Caco-2 (cell line): ENCODE measurements at regions not wholly inside any gene's neighbourhood (a gene's known extent, or its start where the extent isn't known, plus 50 kb on each side); places are given as distances from the start of the nearest gene placed in this dataset.

ENCODE experiments used
- BruUV-seq: library from RNA; stranded (reverse); fragments of 400-500 nt; replicated peaks from 2 replicates; lab custom pipeline; 2021; lab: Mats Ljungman, UMichigan
- CTCF ChIA-PET: fragments of 300-600 bp; sonication (Branson Sonifier 250); formaldehyde crosslinking; loops from one replicate; lab custom pipeline; 2022; ENCODE audit warnings: antibody characterized with exemption; lab: Charles Lee
- POLR2A ChIA-PET: fragments of 300-600 bp; sonication (Branson Sonifier 250); formaldehyde crosslinking; loops from one replicate; lab custom pipeline; 2022; ENCODE audit warnings: antibody characterized with exemption; lab: Charles Lee
- DNase-seq, 2 experiments: peaks; one replicate each; pipeline versions ENCODE4 v3.0.0 to v3.0.0-alpha.2; 2020 to 2022
- H3K27me3 ChIP-seq: replicated peaks from 2 replicates; pipeline ENCODE4 v1.6.0; 2011; ENCODE audit warnings: low read length; ENCODE audit not compliant: control insufficient read depth, insufficient read depth
- H3K36me3 ChIP-seq: 2 replicates; pipeline ENCODE4 v1.5.1; 2011; ENCODE audit warnings: low read length; ENCODE audit not compliant: control insufficient read depth, insufficient read depth
- H3K4me1 ChIP-seq: fragments of 250-450 bp; sonication (Bioruptor Pico); 2 replicates; pipeline ENCODE4 v1.5.1; 2020; ENCODE audit warnings: mild to moderate bottlenecking
- H3K4me3 ChIP-seq: 2 replicates; pipeline ENCODE4 v1.5.1; 2011; ENCODE audit warnings: low read depth, mild to moderate bottlenecking, control low read depth, low read length
- H3K9me3 ChIP-seq: fragments of 250-450 bp; sonication (Bioruptor Pico); 2 replicates; pipeline ENCODE4 v1.5.1; 2020; ENCODE audit warnings: mild to moderate bottlenecking, moderate library complexity
- H3K27ac Mint-ChIP-seq: one replicate; pipeline ENCODE4 v1.8.0; 2022; ENCODE audit warnings: mixed read lengths; ENCODE audit not compliant: unreplicated experiment
- H3K27me3 Mint-ChIP-seq: one replicate; pipeline ENCODE4 v1.8.0; 2022; ENCODE audit warnings: mixed read lengths; ENCODE audit not compliant: insufficient read depth, unreplicated experiment
- H3K36me3 Mint-ChIP-seq: one replicate; pipeline ENCODE4 v1.8.0; 2022; ENCODE audit warnings: mild to moderate bottlenecking, mixed read lengths; ENCODE audit not compliant: insufficient read depth, unreplicated experiment
- H3K4me1 Mint-ChIP-seq: one replicate; pipeline ENCODE4 v1.8.0; 2022; ENCODE audit warnings: low read depth, mixed read lengths; ENCODE audit not compliant: unreplicated experiment
- H3K4me3 Mint-ChIP-seq: one replicate; pipeline ENCODE4 v1.8.0; 2022; ENCODE audit warnings: mild to moderate bottlenecking, moderate library complexity, mixed read lengths; ENCODE audit not compliant: unreplicated experiment
- H3K9me3 Mint-ChIP-seq: one replicate; pipeline ENCODE4 v1.8.0; 2022; ENCODE audit warnings: mixed read lengths; ENCODE audit not compliant: unreplicated experiment
- intact Hi-C: fragments of 100-400 bp; cut with micrococcal nuclease; formaldehyde crosslinking; loops from one replicate; pipeline ENCODE4 v1.10.0; 2022; ENCODE audit not compliant: unreplicated experiment
- TF ChIP-seq, protein P1 (sequence below), 2 experiments: fragments of 200-600 bp in 1 of 2; IDR thresholded peaks; 1 replicate in 1 of 2; 2 replicates in 1 of 2; pipeline versions ENCODE4 v1.5.1 to v1.8.0; 2011 to 2022; ENCODE audit warnings: antibody characterized with exemption in 1 of 2, control low read depth in 1 of 2, inconsistent platforms in 1 of 2, low read depth in 1 of 2, low read length in 1 of 2, mild to moderate bottlenecking in 1 of 2, moderate library complexity in 1 of 2; ENCODE audit not compliant: insufficient read depth in 1 of 2, severe bottlenecking in 1 of 2, unreplicated experiment in 1 of 2

DNA sequence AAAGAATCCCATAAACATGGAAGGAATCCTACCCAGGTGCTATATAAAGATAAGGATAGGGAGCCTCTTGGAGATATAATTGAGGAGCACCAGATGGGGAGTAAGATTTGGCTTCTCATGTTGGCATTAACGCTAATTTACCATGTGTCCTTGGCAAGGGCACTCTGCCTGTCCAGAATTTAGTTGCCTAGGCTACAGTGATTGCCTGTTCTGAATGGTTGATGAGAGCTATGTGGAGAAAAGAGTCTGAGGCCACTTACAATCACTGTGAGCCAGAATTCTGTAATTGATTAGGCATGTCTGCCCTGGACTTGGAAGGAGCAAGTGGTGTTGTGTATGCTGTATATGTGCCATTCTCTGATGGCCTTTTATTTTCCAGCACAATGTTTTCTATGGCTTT is 1101.2 kb upstream of the RBFOX1 start:
- BruUV-seq = no TSS peak
- Mint-ChIP-seq H3K9me3 (no peaks in the 10 kb centered on the region), H3K27ac (no peak overlapping the region), H3K4me3 (no peak overlapping the region), H3K4me1 (no peaks in the 10 kb centered on the region), H3K36me3 (no peaks in the 10 kb centered on the region), H3K27me3 (peaks cover 8% of the 10 kb centered on the region)
- POLR2A ChIA-PET = no interaction called here
- H3K27me3 ChIP-seq = no peaks in the 10 kb centered on the region
- no peaks in the 10 kb centered on the region for H3K36me3 ChIP-seq
- H3K9me3 ChIP-seq = no peaks in the 10 kb centered on the region
- TF ChIP-seq, protein P1, sequence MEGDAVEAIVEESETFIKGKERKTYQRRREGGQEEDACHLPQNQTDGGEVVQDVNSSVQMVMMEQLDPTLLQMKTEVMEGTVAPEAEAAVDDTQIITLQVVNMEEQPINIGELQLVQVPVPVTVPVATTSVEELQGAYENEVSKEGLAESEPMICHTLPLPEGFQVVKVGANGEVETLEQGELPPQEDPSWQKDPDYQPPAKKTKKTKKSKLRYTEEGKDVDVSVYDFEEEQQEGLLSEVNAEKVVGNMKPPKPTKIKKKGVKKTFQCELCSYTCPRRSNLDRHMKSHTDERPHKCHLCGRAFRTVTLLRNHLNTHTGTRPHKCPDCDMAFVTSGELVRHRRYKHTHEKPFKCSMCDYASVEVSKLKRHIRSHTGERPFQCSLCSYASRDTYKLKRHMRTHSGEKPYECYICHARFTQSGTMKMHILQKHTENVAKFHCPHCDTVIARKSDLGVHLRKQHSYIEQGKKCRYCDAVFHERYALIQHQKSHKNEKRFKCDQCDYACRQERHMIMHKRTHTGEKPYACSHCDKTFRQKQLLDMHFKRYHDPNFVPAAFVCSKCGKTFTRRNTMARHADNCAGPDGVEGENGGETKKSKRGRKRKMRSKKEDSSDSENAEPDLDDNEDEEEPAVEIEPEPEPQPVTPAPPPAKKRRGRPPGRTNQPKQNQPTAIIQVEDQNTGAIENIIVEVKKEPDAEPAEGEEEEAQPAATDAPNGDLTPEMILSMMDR (IDR thresholded peaks at IDR 0.05; ENCODE audit: insufficient read depth in 1 of 2, low read depth in 1 of 2, low read length in 1 of 2, severe bottlenecking in 1 of 2, unreplicated experiment in 1 of 2) = no peak
- H3K4me1 ChIP-seq = no peaks in the 10 kb centered on the region
- intact Hi-C loops = no loop called here
- no peak overlapping the region for H3K4me3 ChIP-seq
- CTCF ChIA-PET = no interaction called here
- no peak for DNase-seq

DNA sequence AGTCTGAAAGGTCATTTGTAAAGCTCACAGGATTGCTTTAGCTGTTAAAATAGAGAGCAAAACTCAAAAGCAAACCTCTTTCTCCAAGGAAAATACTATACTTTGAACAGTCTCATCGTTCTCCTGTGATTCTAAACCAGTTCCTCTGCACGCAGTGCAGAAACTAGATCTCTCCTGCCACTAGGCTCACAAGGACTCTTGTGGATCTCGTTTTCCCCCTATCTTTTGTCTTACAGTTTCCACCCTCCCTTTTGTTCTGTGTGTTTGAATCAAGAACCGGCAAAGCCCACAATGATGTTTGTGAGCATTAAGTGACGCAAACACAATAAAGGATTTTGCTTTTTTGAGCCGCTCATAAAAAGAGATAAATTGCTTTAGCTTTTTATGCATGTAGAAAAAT is 1103.5 kb upstream of the RBFOX1 start:
- ChIA-PET CTCF (no interaction called here), POLR2A (no interaction called here)
- no peak for DNase-seq
- H3K36me3 ChIP-seq = no peaks in the 10 kb centered on the region
- no peaks in the 10 kb centered on the region for H3K4me1 ChIP-seq
- Mint-ChIP-seq H3K36me3 (no peaks in the 10 kb centered on the region), H3K27me3 (peaks cover 8% of the 10 kb centered on the region), H3K4me1 (no peaks in the 10 kb centered on the region), H3K4me3 (no peak overlapping the region), H3K27ac (no peak overlapping the region), H3K9me3 (no peaks in the 10 kb centered on the region)
- H3K27me3 ChIP-seq = no peaks in the 10 kb centered on the region
- H3K9me3 ChIP-seq = no peaks in the 10 kb centered on the region
- TF ChIP-seq, protein P1 (IDR thresholded peaks at IDR 0.05; ENCODE audit: insufficient read depth in 1 of 2, low read depth in 1 of 2, low read length in 1 of 2, severe bottlenecking in 1 of 2, unreplicated experiment in 1 of 2) = no peak
- H3K4me3 ChIP-seq = no peak overlapping the region
- intact Hi-C loops = no loop called here
- no TSS peak for BruUV-seq

DNA sequence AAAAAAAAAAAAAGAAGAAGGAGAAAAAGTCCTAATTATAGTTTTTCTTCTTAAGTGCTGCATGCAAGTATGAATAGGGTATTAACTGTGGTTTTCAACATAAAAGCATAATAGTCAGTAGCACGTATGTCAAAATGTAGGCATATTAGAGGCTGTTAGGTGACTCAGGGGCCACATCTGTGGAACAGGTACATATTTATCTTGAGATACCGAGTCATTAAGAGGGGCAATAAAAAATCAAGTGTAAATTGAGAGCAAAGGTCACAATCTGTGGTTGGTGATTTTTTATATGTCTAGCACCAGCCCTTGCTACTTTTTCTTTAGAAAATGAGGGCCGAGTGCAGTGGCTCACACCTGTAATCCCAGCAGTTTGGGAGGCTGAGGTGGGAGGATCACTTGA is 1113.8 kb upstream of the RBFOX1 start:
- Mint-ChIP-seq H3K4me1 (no peaks in the 10 kb centered on the region), H3K9me3 (no peaks in the 10 kb centered on the region), H3K36me3 (no peaks in the 10 kb centered on the region), H3K27me3 (peaks cover 4% of the 10 kb centered on the region), H3K4me3 (no peak overlapping the region), H3K27ac (no peak overlapping the region)
- Histone ChIP-seq H3K27me3 (no peaks in the 10 kb centered on the region), H3K36me3 (no peaks in the 10 kb centered on the region), H3K4me3 (no peak overlapping the region), H3K9me3 (no peaks in the 10 kb centered on the region), H3K4me1 (no peaks in the 10 kb centered on the region)
- intact Hi-C loops = no loop called here
- TF ChIP-seq, protein P1 (IDR thresholded peaks at IDR 0.05; ENCODE audit: insufficient read depth in 1 of 2, low read depth in 1 of 2, low read length in 1 of 2, severe bottlenecking in 1 of 2, unreplicated experiment in 1 of 2) = no peak
- ChIA-PET POLR2A (no interaction called here), CTCF (no interaction called here)
- no peak for DNase-seq
- no TSS peak for BruUV-seq
